Fibroblast of lung (primary cell): ENCODE measurements at regions not wholly inside any gene's neighbourhood (a gene's known extent, or its start where the extent isn't known, plus 50 kb on each side); places are given as distances from the start of the nearest gene placed in this dataset.

Experiments used
- DNase-seq, 2 donors: peaks; one replicate each; pipeline versions ENCODE4 v3.0.0 to v3.0.0-alpha.2; 2010; ENCODE audit warnings: low read depth in 2 of 2
- H2AFZ ChIP-seq: 2 replicates; pipeline ENCODE4 v1.5.1; 2012; ENCODE audit warnings: low read length, control low read depth, inconsistent platforms
- H3K27ac ChIP-seq: 2 replicates; pipeline ENCODE4 v1.5.1; 2011; ENCODE audit warnings: low read length, control low read depth; ENCODE audit not compliant: insufficient read depth
- H3K27me3 ChIP-seq: 2 replicates; pipeline ENCODE4 v1.5.1; 2011; ENCODE audit warnings: mild to moderate bottlenecking, low read length; ENCODE audit not compliant: control insufficient read depth, insufficient read depth
- H3K36me3 ChIP-seq: 2 replicates; pipeline ENCODE4 v1.5.1; 2011; ENCODE audit warnings: low read length; ENCODE audit not compliant: control insufficient read depth, insufficient read depth
- H3K4me1 ChIP-seq: 2 replicates; pipeline ENCODE4 v1.5.1; 2011; ENCODE audit warnings: low read length; ENCODE audit not compliant: control insufficient read depth, insufficient read depth; ENCODE audit errors: extremely low read depth
- H3K4me2 ChIP-seq: 2 replicates; pipeline ENCODE4 v1.5.1; 2011; ENCODE audit warnings: low read length, control low read depth; ENCODE audit not compliant: insufficient read depth; ENCODE audit errors: extremely low read depth
- H3K4me3 ChIP-seq, 4 experiments: fragments of 200-600 bp in 1 of 4; sonication (generic) in 1 of 4; replicated peaks in 1 of 4; 2 replicates each; pipeline ENCODE4 v1.5.1; 2011 to 2016; ENCODE audit warnings: low read length in 4 of 4, low read depth in 3 of 4, mild to moderate bottlenecking in 3 of 4, control low read depth in 2 of 4, inconsistent platforms in 1 of 4, mixed read lengths in 1 of 4; ENCODE audit not compliant: insufficient read depth in 1 of 4; ENCODE audit errors: control extremely low read depth in 1 of 4
- H3K79me2 ChIP-seq: 2 replicates; pipeline ENCODE4 v1.5.1; 2012; ENCODE audit warnings: mild to moderate bottlenecking, low read length, inconsistent platforms; ENCODE audit not compliant: control insufficient read depth, insufficient read depth
- H3K9ac ChIP-seq: 2 replicates; pipeline ENCODE4 v1.5.1; 2011; ENCODE audit warnings: mild to moderate bottlenecking, low read length, control low read depth; ENCODE audit not compliant: insufficient read depth
- H3K9me3 ChIP-seq: 2 replicates; pipeline ENCODE4 v1.5.1; 2012; ENCODE audit warnings: low read depth, low read length; ENCODE audit not compliant: control insufficient read depth, insufficient read depth
- H4K20me1 ChIP-seq: 2 replicates; pipeline ENCODE4 v1.5.1; 2011; ENCODE audit warnings: low read length; ENCODE audit not compliant: control insufficient read depth, insufficient read depth; ENCODE audit errors: extremely low read depth
- EZH2 ChIP-seq: IDR thresholded peaks from 2 replicates; pipeline ENCODE4 v1.5.1; 2012; ENCODE audit warnings: low read length, control low read depth, mild to moderate bottlenecking; ENCODE audit errors: missing control alignments
- TF ChIP-seq, protein P1 (sequence below), 2 donors: IDR thresholded peaks in 1 of 2; conservative IDR thresholded peaks in 1 of 2; 1 replicate in 1 of 2; 2 replicates in 1 of 2; pipeline ENCODE4 v1.5.1; 2011 to 2012; ENCODE audit warnings: low read length in 2 of 2, control low read depth in 1 of 2, inconsistent platforms in 1 of 2, low read depth in 1 of 2, mild to moderate bottlenecking in 1 of 2

- no peak overlapping the region for H3K9ac ChIP-seq
- no peak overlapping the region for H3K4me2 ChIP-seq
- no peak overlapping the region for H2AFZ ChIP-seq
- H4K20me1 ChIP-seq, result no peaks in the 10 kb centered on the region
- H3K4me1 ChIP-seq, result no peaks in the 10 kb centered on the region
- no peaks in the 10 kb centered on the region for H3K79me2 ChIP-seq
- no peaks in the 10 kb centered on the region for H3K36me3 ChIP-seq
- H3K9me3 ChIP-seq, result no peaks in the 10 kb centered on the region
- H3K27me3 ChIP-seq, result no peaks in the 10 kb centered on the region
- H3K4me3 ChIP-seq, result no peak overlapping the region
- DNase-seq, result no peak
- TF ChIP-seq, protein P1, sequence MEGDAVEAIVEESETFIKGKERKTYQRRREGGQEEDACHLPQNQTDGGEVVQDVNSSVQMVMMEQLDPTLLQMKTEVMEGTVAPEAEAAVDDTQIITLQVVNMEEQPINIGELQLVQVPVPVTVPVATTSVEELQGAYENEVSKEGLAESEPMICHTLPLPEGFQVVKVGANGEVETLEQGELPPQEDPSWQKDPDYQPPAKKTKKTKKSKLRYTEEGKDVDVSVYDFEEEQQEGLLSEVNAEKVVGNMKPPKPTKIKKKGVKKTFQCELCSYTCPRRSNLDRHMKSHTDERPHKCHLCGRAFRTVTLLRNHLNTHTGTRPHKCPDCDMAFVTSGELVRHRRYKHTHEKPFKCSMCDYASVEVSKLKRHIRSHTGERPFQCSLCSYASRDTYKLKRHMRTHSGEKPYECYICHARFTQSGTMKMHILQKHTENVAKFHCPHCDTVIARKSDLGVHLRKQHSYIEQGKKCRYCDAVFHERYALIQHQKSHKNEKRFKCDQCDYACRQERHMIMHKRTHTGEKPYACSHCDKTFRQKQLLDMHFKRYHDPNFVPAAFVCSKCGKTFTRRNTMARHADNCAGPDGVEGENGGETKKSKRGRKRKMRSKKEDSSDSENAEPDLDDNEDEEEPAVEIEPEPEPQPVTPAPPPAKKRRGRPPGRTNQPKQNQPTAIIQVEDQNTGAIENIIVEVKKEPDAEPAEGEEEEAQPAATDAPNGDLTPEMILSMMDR (conservative IDR thresholded peaks at IDR 0.05 in 1 of 2, IDR thresholded peaks at IDR 0.05 in 1 of 2; ENCODE audit: low read depth in 1 of 2, low read length in 2 of 2), result no peak
- no peak for TF ChIP-seq EZH2
- no peak overlapping the region for H3K27ac ChIP-seq
Measured at GRCh38 chr12:92431146-92431545, 271.6 kb upstream of the PLEKHG7 start.

DNA sequence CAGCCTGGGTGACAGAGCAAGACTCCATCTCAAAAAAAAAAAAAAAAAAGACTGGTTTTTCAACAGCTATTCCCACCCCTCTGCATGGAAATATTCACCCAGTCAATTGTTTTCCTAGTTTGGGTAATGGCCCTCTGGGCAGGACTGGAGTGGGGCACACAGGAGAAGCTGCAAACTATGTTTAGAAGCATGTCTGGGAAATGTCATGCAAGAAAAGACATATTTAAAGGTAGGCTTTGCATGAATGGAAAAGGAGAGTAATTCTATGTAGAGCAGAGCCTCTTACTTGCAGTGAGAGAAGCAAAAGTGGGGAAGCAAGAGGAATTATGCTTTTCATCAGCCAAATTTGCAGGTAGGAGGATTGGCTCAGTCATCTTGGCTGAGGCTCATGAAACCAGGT is 276.5 kb upstream of the PLEKHG7 start:
- no peaks in the 10 kb centered on the region for H3K9me3 ChIP-seq
- no peak overlapping the region for H3K9ac ChIP-seq
- H3K27me3 ChIP-seq, result no peaks in the 10 kb centered on the region
- no peak overlapping the region for H3K27ac ChIP-seq
- no peaks in the 10 kb centered on the region for H3K79me2 ChIP-seq
- TF ChIP-seq EZH2, result no peak
- TF ChIP-seq, protein P1 (conservative IDR thresholded peaks at IDR 0.05 in 1 of 2, IDR thresholded peaks at IDR 0.05 in 1 of 2; ENCODE audit: low read depth in 1 of 2, low read length in 2 of 2), result no peak
- H3K4me1 ChIP-seq, result no peaks in the 10 kb centered on the region
- no peak overlapping the region for H3K4me2 ChIP-seq
- no peak overlapping the region for H3K4me3 ChIP-seq
- no peaks in the 10 kb centered on the region for H4K20me1 ChIP-seq
- H2AFZ ChIP-seq, result no peak overlapping the region
- no peaks in the 10 kb centered on the region for H3K36me3 ChIP-seq
- DNase-seq, result no peak

DNA sequence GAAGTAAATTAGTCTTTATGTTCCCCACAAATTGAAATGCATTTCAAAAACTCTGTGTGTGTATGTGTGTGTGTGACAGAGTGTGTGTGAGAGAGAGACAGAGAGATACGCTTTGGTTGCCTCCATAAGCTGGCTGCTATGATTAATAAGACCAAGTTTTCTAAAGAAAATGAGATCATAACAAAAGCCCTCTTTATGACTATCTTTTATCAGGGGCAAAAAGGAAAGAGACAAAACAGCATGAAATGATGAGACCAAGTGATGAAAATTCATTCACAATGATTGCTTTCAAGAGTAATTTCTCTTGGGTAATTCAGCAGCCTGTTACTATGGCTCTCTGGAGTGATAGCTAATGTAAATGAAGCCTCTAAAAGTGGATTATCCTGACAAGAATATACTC is 277.6 kb upstream of the PLEKHG7 start:
- H3K27ac ChIP-seq, result no peak overlapping the region

More for the DNA sequence above, 277.6 kb upstream of the PLEKHG7 start:
- no peak for TF ChIP-seq EZH2
- TF ChIP-seq, protein P1 (conservative IDR thresholded peaks at IDR 0.05 in 1 of 2, IDR thresholded peaks at IDR 0.05 in 1 of 2; ENCODE audit: low read depth in 1 of 2, low read length in 2 of 2), result no peak
- Histone ChIP-seq H3K9ac (no peak overlapping the region), H3K27me3 (no peaks in the 10 kb centered on the region), H4K20me1 (no peaks in the 10 kb centered on the region), H3K4me2 (no peak overlapping the region), H3K9me3 (no peaks in the 10 kb centered on the region), H3K36me3 (no peaks in the 10 kb centered on the region), H3K4me3 (no peak overlapping the region), H3K79me2 (no peaks in the 10 kb centered on the region), H3K4me1 (no peaks in the 10 kb centered on the region), H2AFZ (no peak overlapping the region)
- DNase-seq, result no peak
